GM21360 (cell line): ENCODE measurements at regions not wholly inside any gene's neighbourhood (a gene's known extent, or its start where the extent isn't known, plus 50 kb on each side); places are given as distances from the start of the nearest gene placed in this dataset.
A peak's percentile ranks its signal among the peaks of the same experiment; 100 is the strongest.
"Not testable (repeated sequence)": the region's sequence is repeated elsewhere in the genome, so short reads cannot be mapped to it uniquely, and the experiment has no call there.

Experiments used
- ATAC-seq: cut with Tn5 transposase; IDR thresholded peaks from one replicate; pipeline ENCODE4 v1.9.1; 2021; ENCODE audit warnings: mild to moderate bottlenecking, moderate library complexity; ENCODE audit not compliant: unreplicated experiment

DNA sequence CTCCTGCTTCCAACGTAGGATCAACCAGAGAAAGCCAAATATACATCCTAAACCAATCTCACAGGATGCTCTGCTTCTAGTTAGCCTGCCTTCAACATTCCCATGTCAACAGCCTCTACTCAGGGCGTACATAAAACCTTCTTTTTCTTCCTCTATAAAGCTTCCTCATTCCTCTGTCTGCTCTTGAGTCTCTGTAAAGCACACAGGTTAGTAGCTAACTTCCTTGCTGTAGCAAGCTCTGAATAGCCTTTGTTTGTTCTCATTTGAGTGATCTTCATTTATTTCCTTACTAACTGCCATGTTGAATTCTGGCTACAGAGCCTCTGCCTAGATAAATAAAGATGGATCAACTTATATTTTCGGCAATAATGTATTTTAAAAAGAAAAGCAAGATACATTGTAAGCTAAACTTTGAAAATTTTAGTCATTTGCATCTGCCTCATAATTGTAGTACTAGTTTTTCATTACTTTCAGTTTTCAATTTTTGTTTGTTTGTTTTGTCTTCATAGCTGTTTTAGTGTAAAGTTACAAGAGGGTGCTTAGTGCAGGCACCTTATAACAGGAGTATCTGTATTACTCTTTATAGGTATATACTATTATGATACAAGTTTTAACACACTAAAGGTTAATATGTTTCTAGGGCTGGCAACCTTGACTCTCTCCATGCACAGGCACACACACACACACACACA lies 498.2 kb downstream of the PYDC2 start:
- ATAC-seq = no peak

DNA sequence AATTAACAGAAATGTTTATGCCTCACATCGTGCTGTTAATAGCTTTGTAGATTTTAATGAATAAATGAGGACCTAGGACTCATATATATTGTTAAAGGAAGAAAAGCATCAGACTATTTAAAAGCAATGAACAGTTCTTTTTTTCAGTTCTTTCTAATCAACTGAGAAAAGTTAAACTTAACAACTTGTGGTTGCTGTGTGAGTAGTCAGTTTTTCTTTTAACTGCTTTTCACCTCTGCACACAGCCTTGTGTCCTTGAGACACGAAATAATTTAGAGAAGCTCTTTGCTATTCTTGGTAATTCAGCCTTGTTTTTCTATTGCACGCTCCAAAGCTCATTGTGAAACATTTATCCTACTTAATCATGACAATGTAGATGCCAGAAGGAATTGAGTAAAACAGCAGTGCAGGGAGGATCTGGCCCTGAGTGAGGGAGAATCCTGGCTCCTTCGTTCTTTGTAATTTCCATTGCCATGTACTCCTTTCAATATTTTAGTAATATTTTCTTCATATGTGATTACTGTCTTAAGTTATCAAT lies 499.0 kb downstream of the PYDC2 start:
- no peak for ATAC-seq

DNA sequence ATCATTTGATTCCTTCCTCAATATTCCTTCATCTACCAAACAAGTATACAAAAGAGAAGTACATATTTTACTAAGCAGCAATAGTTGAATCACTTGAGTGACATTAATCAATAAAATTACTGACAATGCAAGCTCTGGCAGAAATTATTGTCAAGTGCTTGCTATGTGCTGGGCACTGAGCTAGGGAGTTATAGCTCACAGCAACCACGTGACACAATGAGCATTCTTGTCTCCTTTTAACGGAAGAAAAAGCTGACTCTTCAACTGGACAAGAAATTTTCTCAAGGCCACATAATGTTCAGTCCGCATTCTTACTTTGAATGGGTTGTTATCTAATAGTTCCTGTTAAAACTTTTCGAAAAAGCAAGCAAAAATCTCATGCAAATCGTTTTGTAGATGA lies 500.1 kb downstream of the PYDC2 start:
- ATAC-seq = no peak

DNA sequence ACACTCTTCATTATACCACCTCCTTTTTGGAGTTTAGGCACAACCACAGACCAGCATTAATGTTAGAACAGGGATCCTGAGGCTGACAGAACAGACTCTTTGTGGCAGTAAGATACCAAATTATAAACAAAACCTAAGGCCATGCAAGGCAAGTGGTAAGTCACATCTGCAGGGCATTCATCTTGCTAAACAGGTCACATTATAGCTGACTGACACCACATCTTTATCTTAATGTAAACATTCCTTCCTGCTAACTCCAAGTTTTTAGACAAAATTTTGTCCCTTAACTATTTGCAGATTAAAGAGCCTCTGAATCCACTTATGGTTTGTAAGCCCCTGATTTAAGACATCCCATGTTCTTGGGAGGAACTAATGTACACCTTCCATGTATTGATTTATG lies 500.6 kb downstream of the PYDC2 start:
- ATAC-seq = no peak

DNA sequence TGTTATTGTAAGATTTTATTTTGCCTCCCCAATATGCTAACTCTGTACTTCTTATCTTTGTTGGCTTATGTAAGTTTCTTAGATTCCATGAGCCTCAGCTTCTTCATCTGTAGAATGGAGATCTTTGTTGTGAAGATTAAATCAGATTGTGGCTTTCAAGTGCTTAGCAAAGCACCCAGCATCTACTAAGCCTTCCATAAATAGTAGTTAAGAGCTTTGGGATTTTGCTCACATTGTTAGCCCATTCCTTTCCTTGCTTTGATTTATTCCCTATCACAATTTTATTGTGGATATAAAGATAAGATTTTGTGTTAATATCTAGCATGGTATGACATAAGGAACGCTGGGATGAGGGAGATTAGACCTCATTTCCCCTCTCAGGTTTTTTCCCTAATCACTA lies 501.4 kb downstream of the PYDC2 start:
- no peak for ATAC-seq

DNA sequence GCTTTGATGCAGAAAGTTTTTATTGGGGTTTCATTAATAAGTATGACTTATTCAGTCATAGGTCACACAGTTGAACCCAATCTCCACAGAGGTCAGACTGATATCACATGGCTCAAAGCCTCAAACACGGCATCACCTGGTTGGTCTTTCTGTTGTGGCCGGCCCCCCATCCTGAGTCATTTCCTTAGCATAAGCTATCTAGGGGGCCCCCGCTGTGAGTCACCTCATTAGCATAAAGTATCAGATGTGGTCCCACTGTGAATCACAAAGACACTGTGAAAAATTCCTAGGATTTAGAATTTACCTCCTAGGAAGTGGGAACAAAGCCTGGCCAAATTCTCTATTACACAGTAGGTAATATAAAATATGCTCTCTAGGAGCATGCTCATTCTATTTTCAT lies 502.2 kb downstream of the PYDC2 start:
- ATAC-seq = no peak

DNA sequence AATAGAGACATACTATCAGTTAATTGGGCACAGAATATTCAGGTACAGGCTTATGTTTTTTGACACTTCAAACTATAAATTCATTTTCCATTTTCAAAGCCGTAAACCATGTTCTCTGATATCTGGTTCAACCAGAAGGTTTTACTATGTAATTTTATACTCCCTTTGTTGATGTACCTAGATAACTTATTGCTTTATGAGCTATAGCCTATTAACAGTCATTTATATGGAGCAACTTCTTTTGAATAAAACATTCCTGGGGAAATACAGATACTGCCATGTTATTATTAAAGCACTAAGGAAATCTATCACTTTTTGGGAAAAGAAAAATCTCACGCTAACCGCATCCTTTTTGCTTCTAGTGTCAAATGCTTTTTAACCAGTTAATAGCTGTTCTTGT lies 505.6 kb downstream of the PYDC2 start:
- no peak for ATAC-seq

DNA sequence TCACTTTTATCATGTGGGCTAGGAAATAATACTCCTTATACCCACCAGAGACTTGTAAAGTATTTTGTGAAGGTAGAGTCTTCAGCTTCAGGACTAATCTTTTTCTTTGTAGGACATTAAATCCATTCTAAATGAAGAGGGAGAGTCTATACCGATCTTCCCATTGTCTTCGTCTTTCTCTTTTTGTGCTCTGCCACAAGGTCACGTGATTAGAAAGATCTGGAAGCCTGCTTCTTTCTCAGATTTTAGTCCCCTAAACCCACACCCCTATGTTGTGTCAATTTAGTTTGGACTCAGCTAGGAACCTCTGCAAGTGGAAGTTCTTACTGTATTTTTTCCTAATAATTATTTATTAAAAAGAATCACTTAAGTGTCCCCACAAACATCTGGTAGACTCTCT lies 507.3 kb downstream of the PYDC2 start:
- ATAC-seq = no peak

DNA sequence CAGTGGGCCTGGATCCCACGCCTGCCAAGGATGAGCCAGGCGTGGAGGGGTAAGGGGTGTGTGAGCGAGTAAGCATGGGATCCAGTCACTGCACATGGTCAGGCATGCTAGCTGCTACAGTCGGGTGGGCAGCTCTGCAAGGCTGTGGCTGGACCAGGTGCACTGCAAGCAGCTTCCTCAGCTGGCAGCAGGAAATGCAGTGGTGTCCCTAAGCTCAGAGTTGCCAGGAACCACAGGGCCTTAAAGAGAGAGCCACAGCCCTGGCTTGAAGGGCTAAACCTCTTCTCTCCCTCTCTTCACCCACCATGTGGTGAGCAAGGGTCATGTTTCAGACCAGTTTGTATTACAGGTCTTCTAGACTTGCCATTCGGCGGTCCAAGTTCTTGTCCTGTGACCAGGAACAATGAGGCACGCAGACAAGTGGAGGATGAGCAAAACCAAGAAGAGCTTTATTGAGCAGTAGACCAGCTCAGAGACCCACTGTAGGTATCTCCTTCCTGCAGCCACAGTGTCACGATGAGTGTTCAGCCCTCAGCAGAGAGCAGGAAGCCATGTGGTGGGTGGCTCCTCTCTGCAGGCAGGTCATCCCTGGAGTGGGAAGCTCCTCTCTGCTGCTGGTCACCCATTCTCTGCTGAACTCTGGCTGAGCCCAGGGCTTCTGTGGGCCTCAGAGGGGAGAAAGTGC lies 511.9 kb downstream of the PYDC2 start:
- peak; percentile 69 for ATAC-seq

DNA sequence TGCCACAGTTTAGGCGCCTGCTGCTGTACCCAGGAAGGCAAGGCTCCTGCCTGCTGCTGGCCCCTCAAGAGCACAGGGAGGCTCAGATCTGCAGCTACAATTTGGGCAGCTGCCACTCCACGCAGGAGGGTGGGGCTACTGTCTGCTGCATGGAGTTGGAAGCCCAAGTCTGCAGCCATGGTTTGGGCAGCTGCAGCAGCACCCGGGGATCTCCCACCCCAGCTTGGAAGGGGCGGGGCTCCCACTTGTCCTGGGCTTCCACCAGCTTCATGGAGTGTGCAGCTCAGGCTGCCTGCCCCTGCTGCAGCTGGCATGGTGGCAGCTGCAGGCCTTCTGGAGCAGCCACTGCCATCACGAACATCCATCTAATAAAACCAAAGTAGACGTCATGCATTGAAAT lies 512.9 kb downstream of the PYDC2 start:
- no peak for ATAC-seq

DNA sequence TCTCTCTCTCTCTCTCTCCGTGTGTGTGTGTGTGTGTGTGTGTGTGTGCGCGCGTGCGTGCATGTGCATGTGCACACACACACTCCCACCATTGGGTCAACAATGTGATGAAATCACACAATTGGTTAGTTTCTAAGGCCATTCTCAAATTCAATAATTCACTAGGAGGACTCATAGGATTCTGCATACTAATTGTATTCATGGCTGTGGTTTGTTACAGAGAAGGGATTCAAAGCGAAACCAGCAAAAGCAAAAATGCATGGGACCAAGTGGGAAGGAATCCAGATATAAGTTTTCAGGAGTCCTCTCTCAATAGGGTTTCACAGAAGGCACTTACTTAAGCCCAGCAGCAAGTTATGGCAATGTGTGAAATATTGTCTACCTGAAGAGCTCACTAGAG lies 515.0 kb downstream of the PYDC2 start:
- ATAC-seq = no peak

DNA sequence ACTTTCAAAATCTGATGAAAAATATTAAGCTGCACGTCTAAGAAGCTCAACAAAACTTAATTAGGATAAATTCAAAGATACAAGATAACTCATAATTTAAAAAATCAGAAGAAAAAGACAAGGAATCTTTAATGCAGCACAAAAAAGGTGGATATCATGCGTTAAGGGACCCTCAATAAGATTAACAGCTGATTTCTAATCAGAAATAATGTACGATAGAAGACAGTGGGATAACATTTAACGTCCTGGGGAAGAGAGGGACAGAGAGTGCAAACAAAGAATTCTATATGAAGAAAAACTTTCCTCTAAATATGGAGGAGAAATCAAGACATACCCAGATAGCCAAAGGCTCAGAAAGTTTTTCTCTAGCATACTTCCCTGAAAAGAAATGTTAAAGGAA lies 519.5 kb downstream of the PYDC2 start:
- no peak for ATAC-seq

DNA sequence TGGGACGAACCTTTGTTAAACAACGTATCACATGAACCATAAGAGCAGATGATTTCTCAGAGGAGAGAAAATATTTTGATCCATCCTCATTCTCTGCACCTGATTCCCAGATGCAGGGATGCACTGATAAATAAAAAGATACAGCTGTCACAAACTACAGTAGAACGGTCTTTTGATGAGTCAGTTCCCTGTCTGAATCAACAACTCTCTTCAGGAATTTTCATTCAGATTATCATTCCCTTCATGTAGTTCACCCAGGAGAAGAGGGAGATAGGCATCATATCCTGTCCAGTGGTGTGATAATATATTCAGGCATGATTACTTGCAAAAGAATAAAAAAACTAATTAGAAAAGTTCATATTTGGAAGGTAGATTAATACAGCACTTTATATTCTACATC lies 521.5 kb downstream of the PYDC2 start:
- no peak for ATAC-seq

DNA sequence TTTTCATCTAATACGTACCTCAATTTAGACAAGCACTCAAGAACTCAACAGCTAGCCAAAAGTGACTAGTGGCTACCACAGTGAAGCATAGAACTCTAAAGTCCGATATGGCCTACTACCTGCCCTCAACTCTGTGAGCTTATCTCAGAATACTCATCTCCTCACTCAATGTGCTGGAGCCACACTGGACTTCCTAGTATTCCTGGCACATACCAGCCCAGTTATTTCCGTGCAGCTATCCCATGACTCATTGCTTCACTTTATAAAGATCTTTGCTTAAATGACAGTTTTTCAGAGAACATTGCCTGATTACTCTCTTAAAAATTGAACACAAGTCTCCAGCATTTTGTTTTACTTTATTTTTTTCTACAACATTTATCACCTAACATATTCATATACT lies 524.7 kb downstream of the PYDC2 start:
- ATAC-seq = no peak

DNA sequence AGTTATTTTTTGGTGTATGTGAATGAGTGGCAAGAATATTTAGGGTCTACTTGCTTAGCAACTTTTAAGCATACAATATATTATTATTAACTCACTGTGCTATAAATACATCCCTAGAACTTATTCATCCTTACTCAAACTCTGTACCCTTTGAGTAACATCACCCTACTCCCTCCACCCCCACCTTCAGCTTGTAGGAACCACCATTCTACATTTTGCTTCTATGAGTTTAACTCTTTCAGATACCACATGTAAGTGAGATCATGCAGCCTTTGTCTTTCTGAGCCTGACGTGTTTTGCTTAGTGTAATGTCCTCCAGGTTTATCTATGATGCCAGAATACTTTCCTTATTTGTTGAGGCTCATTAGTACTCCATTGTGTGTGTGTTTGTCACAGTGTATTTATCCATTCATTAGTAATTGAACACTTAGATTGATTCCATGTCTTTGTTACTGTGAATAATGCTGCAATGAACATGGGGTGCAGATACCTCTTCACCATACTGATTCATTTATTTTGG lies 526.9 kb downstream of the PYDC2 start:
- no peak for ATAC-seq

DNA sequence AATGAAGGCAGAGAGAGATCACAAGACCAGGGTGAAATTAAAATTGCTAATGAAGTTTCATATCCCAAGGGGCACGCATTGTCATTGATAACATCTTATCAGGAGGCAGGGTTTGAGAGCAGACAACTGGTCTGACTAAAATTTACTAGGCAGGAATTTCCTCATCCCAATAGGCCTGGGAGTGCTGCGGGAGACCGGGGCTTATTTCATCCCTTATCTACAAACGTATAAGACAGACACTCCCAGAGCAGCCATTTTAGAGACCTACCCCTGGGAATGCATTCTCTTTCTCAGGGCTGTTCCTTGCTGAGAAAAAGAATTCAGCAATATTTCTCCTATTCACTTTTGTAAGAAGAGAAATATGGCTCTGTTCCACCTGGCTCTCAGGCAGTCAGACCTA lies 533.0 kb downstream of the PYDC2 start:
- ATAC-seq = not testable (repeated sequence)

DNA sequence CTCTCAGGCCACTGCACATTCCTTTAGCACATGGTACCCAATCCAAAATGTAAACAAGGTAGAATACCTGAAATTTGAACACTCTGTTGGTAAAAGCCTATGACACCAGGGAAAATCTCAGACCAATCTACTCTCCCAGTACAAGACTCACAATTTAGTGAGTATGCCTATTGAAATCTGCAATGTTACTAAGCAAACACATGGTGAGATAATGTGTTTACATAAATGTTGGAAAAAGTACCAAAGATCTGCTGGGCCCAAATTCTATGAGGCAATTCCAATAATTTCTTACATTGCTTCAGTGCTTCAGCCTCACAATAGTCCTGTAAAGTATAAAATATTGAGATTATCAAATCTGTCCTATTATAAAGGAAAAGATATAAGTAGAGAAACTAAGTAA lies 536.1 kb downstream of the PYDC2 start:
- ATAC-seq = no peak

DNA sequence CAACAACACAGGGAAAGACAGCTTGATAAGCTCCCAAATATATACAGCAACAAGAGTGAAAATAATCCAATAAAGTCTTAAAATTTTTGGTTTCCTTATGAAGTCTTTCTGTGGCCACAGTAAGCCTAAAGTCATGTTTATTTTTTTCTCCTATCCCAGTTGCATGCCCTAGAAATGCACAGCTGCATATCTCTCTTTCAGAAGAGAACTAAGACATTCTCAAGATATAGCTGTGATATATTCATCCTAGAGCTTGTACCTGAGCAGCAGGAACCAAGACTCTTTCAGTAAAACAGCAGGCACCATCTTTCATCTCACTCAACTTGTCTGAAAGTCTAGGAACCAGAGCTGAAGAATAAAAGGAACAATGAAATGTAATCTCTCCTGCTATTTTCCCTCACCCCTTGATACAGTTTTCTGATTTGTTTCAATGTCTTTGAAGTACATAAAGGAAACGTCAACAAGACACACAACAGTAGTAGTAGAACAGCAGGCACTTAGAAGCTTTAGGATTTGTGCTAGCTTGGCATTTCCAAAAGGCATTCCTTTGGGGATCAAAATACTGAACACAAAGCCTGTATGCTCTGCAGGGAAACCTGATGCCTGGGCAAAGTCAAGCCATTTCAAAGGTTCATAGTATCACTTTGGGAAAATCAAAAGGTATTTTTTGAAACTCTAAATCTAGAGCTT lies 536.8 kb downstream of the PYDC2 start:
- ATAC-seq = no peak

DNA sequence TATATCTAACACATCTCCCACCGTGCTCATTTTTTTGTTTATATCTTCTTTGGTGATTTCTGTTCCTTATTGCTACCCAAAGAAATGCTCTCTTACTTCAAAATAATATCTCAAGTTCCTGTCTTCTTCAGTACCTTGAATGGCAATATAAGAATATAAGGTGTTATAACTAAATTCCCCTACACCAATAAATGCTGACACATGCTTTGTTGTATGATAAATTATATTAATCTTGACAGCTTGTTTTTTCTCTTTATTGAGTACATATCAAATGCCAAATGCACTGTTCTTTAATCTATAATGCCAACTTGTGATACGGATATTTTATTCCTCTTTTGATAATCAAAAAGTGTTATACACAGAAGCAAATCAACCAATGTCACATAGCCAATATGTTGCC lies 540.3 kb downstream of the PYDC2 start:
- ATAC-seq = no peak

DNA sequence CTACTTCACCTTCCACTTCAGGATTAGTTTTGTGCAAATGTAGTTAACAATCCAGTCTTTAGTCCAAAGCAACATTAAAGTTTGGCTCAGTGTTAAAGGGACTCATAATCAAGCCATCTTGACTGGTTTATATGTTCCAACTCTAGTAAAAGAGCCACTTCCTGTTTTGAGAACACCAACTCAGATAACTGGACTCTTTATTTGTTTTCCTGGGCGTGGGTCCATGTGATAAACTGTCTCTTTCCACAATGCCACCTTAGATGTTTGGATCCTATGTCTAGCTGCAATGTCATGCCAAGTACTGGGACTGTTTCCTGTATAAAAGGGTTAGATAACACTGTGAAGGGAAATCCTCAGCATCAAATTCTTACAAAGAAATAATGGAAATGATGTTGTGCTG lies 545.0 kb downstream of the PYDC2 start:
- ATAC-seq = no peak

DNA sequence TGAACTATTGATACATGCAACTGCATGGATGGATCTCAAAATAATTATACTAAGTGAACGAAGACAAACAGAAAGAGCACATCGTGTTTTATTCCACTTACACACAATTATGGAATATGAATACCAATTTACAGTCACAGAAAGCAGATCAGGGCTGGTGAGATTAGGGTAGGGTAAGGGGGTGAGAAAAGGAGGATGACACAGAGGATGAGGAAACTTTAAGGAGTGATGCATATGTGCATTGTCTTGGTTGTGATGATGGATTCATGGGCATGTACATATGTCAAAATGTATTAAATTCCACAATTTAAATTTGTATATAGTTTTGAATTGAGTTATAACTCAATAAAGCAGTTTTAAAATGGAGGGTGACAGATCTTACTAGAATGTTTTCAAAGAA lies 548.9 kb downstream of the PYDC2 start:
- no peak for ATAC-seq

DNA sequence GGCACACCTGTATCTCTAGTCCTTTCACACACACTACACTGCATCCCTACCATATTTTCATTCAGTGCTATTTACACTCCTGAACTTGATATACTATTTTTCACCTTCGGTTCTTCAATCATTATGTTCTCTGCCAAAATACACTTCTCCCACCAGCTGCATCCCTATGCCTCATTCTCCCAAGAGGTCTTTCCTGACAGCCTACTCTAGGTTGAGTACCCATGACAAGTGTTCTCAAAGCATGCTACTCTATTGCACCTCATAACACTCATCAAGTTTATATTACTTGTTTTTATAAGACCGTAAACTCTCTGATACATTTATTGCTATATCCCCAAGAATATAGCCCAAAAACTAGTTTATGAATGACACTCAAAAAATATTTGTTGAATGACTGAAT lies 549.5 kb downstream of the PYDC2 start:
- ATAC-seq = no peak
